ENCODE measurements at regions not wholly inside any gene's neighbourhood (a gene's known extent, or its start where the extent isn't known, plus 50 kb on each side); places are given as distances from the start of the nearest gene placed in this dataset.

DNA sequence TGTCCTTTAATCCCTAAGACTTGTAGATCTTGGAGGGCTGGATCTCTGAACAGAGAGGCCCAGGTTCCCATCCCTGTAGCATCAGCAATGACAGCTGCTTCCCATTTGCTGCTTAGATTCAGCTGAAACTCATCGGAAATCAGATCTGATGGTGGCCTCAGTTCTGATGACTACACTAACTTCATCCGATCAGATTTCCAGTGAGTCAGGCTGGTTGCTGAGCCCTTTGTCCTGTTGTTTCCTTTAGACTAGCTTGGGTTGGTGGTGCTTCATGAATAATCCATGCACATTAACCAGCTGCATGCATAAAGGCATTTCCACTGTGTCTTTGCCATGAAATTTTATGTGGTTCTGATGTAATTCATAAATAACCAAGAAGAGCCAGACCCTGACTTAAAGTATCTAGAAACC lies 195.2 kb upstream of the TUT7 start:
- TF ChIP-seq, protein P1, sequence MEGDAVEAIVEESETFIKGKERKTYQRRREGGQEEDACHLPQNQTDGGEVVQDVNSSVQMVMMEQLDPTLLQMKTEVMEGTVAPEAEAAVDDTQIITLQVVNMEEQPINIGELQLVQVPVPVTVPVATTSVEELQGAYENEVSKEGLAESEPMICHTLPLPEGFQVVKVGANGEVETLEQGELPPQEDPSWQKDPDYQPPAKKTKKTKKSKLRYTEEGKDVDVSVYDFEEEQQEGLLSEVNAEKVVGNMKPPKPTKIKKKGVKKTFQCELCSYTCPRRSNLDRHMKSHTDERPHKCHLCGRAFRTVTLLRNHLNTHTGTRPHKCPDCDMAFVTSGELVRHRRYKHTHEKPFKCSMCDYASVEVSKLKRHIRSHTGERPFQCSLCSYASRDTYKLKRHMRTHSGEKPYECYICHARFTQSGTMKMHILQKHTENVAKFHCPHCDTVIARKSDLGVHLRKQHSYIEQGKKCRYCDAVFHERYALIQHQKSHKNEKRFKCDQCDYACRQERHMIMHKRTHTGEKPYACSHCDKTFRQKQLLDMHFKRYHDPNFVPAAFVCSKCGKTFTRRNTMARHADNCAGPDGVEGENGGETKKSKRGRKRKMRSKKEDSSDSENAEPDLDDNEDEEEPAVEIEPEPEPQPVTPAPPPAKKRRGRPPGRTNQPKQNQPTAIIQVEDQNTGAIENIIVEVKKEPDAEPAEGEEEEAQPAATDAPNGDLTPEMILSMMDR (IDR thresholded peaks at IDR 0.05; ENCODE audit: low read depth, low read length, poor library complexity, severe bottlenecking): no peak
- no peak for TF ChIP-seq EZH2phosphoT487 (IDR thresholded peaks at IDR 0.05; ENCODE audit: borderline replicate concordance, low read length)

Data from DOHH2 (cell line).